GM19035 (cell line): ENCODE measurements at regions not wholly inside any gene's neighbourhood (a gene's known extent, or its start where the extent isn't known, plus 50 kb on each side); places are given as distances from the start of the nearest gene placed in this dataset.

Source experiments
- ATAC-seq: cut with Tn5 transposase; IDR thresholded peaks from one replicate; pipeline ENCODE4 v1.9.1; 2021; ENCODE audit not compliant: unreplicated experiment

DNA sequence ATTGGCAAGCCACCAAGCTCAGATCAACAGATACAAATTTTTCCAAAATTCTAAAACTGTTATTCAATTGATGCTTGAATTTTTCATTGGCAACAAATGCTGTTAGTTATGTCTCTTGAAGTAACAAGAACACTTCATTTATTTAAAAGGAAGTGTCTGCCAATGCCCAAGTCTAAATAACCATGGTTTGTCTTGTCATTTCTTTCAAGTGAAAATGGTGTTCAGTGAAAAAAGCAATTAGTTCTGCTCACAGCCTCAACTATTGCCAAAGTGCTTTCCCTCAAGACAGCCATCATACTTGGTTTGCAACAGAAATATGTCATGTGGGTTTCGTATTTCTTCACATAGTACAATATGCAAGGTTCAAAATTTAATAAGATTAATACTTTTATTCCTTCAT lies 312.6 kb upstream of the LMCD1 start:
- no peak for ATAC-seq

DNA sequence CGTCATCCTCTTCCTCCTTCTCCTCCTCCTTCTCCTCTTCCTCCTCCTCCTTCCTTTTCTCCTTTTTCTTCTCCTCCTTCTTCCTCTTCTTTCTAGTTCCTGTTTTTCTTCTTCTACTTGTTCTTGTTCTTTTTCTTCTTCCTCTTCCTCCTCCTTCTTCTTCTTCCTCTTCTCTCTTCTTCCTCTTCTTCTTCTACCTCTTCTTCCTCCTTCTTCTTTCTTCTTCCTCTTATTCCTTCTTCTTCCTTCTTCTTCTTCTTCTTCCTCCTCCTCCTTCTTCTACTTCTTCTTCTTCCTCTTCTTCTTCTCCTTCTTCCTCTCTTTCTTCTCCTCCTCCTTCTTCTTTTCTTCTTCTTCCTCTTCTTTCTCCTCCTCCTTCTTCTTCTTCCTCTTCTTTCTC lies 310.2 kb upstream of the LMCD1 start:
- ATAC-seq: no peak

DNA sequence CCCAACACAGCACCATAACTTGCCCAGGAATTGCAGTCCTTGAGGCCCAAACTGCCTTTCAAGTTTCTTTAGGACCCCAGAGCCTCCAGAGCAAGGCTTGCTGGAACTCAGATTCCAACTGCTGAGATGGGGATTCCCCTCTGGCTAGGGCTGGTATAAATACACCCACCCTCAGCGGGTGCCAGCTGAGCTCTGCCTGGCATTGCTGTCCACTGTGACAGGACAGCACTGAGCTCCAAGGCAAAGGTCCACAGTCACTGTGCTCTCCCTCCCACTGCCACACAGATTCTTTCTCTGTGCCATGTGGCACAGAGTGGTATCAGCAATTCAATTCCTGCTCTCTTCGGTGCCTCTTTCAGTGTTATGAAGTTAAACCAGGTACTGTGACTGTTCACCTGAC lies 304.2 kb upstream of the LMCD1 start:
- ATAC-seq: no peak

DNA sequence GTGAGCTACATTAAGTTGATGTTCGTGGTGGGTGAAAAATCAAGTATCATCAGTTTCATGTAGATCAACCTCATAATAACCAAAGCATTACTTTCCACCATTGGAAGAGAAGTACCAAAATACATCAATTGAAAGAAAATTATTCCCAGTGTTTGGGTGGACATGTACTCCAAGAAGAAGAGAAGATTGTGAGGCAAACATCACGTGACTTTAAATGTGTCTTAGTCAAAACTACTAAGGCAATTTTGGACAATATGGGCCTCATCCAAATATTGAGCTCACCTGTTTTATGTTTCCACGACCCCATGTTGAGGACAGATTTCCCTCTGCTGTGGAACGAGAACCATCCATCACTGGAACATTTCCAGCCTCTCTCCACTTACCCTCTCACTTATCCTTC lies 303.0 kb upstream of the LMCD1 start:
- ATAC-seq: no peak

DNA sequence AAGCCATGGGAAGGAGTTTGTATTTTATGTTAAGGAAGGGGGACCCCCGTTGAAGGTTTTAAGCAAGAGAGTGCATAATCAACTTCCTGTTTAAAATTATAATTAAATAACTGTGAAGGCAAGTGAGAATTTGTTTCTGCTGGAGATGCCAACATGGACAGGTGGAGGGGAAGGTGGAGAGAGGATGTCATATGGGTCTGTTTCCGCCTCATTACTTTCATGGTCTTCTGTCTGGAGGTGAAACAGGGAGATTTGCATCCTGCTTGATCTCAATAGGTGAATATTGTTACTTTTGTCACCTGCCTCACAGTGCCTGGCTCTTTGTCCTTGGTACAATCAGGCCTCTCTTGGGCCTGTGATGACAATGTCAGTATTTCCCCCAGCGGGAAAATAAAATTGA lies 300.6 kb upstream of the LMCD1 start:
- no peak for ATAC-seq

DNA sequence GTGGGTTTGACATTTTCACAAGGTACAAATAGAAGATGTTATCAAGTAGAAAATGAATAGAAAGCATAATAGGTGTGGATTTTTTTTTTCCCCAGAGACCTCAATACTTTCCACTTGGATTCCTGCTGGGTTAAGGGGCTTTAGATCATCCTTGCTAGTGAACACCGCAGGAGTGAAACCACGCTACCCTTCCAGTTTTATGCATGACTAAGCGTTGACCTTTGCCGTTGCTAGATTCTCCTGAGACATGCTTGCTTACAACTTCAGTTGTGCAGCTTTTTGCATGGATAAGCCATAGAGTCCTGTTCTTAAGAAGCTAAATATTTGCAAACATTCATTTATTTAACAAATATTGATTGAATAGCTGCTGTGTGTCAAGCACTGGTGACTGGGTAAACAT lies 299.7 kb upstream of the LMCD1 start:
- no peak for ATAC-seq

DNA sequence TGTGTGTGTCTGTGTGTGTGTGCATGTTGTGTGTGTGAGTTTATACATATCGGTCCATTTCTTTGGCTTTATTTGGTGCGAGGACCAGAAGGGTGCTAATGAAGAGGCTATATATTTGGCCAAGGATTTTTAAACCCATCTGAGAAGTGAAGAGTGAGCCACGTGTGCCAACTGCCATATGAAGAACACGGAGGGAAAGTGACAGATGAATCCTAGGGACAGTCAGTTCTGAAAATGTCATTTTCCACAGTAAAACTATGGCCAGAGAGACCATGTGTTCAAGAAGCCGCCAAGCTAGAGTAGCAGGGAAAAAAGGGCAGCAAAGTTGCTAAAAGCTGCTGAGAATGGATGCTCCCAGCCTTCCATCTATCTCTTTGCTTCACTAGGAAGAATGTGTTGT lies 297.3 kb upstream of the LMCD1 start:
- no peak for ATAC-seq

DNA sequence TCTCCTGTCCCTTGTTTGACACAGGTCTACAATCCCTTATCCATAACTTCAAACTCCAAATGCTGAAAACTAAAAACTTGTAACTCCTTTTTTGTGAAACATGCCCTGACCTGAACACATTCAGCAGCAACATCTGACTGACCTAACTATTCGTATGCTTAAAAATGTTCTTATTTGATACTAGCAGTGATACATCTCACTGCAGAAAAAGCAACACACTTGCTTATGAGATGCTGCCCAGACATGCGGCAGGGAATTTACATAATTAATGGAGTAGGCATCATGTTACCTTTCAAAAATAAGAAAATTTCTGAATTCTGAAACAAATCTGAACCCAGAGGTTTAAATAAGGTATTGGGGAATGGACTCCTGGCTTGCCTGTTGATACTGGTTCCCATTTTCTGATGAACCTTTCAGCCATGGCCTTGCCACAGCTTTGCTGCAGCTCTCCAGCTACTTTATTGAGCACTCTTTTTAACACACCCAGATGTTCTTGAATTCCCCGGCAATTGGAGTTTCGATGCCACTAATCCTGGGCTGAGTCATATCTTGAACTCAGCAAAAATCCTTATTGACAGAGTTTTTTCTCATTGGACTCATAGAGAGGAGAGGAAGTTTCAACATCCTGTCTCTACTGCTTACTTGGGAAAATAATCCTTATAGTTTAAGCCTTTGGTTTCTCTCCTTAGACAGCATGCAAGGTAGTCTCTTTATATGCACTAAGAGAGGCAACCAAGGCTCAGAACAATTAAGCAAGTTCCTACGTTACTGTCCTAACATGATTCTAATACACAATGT lies 296.6 kb upstream of the LMCD1 start:
- ATAC-seq: no peak

DNA sequence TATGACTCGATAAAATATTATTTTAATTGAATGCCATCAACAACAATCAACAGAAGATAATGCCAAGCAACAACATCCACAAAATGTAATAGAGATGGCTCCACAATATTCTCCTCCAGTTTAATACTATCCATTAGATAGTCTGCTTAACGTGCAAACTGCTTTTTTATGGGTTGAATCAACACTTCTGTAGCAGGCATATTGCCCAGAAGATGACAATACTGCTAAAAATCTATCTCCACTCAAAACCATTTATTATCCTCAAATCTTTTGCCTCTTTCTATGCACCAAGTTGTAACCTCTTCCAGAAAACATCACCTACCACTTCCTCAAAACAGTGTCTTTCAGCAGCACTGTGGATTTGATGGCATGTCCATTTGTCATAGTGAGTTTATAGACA lies 295.7 kb upstream of the LMCD1 start:
- ATAC-seq: no peak

DNA sequence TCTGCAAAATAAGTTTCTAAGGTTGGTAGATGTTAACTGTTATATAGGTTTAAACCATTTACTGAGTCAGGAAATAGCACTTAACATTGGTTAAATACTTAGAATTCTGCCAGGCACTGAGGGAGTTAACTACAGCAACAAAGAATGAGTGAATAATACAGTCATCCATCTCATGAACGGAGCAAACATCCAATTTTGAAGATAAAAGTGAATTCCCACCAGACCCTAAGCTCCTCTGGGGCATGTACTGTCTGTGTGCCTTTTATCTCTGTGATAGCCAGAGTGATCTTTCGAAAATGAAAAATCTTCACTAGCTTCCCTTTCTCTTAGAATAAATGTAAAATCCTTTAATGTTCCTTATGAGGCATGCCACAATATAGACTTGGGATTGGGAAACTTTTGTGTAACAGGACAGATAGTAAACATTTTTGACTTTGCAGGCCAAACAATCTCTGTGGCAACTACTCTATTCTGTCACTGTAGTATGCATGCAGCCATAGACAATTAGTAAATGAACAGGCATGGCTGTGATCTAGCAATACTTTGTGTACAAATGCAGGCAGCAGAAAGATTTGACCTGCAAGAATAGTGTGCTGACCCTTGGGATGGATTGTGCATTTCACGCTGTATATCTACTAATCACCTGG lies 294.5 kb upstream of the LMCD1 start:
- ATAC-seq: no peak

DNA sequence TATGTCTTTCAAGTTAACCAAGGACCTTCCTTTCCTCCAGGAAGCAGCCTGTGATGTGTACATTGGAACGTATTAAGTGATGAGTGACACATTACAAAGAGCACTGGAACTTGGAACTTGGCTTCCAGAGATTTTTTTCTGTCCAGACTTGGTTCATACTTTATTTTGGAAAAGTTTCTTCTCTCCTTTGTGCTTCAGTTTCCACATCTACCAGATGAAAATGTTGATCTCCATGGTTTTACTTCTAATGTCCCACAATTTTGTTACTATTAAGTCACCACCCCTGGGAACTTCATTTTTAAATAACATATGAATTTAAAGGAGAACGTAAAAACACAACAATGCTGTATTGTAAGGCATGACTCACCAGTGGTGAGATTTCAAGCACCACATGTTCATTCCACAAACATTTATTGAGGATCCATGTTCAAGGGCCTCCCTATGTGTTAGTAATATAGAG lies 290.7 kb upstream of the LMCD1 start:
- ATAC-seq: no peak

DNA sequence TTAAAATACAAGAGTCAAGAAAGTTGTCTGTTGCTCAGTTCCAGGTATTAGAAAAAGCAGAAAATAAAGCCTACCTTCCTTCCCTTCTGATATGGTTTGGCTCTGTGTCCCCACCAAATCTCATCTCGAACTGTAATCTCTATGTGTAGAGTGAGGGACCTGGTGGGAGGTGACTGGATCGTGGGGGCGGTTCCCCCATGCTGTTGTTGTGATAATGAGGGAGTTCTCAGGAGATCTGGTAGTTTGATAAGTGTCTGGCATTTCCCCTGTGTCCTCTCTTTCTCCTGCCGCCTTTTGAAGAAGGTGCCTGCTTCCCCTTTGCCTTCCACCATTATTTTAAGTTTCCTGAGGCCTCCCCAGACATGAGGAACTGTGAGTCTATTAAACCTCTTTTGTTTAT lies 288.8 kb upstream of the LMCD1 start:
- ATAC-seq: no peak

DNA sequence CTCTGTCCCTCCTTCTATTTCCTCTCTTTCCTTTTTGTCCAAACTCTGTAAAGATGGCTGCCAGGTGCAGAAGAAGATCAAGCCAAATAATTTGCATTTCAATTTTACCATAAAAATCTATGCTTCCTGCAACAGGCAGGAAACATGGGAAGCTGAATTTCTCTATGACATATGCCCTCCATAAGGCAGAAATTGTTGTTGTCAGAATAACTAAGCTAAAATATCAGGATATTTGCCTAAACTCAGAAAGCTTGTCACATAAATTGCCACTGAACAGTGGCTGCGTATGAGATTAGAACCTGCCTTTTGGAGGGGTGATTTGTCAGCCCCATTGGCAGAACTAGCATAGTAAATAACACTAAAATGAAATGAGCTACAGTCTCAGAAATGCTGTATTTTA lies 288.3 kb upstream of the LMCD1 start:
- ATAC-seq: no peak

DNA sequence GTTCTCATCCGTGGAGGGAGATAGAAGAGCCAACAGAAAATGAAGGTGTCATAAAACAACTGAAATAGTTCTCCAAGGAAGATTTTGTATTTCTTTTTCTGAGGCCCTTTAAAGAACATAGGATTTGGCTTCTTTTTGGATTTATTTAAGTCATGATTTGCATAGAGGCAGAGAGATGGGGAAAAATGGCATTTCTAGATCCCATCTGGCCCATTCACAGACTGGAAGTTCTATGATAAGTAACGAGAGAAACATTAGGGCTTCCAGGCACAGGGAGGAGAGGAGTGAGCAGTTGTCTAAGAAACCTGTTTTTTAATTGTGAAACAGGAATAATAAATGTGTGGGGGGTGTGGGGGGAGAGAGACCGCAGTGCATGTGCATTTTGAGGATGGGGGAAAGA lies 285.8 kb upstream of the LMCD1 start:
- ATAC-seq: no peak

DNA sequence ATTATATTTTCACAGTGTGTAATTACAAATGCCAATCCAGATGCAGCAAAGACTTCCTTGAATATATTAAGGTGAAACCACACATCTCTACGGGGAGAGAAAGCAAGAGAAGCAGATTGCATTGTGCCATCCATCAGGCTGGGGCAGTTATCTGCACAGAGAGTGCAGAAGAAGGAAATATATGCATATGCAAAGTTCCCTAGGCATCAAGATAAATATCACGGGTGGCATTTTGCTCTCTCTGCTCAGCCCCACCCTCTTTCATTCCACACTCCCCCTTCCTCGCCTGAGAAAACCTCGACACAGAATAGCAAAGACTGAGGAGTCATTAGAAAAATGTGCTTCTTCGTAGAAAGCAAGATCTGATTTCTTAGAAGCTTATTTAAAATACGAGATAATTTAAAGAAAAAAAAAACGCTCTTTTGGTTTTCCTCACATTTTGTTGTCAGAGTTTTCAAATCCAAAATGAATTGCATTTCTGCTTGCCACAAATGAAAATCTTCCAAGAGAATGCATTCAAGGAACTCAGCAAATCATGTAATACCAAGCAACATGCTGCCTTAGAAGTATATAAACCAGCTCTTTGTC lies 283.2 kb upstream of the LMCD1 start:
- no peak for ATAC-seq

DNA sequence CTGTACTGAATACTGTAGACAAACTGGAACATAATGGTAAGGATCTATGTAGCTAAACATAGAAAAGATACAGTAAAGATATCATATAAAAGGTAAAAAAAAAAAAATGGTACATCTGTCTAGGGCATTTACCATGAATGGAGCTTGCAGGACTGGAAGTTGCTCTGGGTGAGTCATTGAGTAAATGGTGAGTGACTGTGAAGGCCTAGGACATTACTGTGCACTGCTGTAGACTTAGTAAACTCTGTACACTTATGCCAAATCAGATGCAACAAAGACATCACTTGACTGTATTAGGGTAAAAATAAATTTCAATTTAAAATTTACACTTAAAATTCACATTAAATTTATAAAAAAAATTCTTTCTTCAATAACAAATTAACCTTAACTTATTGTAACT lies 281.3 kb upstream of the LMCD1 start:
- ATAC-seq: no peak

DNA sequence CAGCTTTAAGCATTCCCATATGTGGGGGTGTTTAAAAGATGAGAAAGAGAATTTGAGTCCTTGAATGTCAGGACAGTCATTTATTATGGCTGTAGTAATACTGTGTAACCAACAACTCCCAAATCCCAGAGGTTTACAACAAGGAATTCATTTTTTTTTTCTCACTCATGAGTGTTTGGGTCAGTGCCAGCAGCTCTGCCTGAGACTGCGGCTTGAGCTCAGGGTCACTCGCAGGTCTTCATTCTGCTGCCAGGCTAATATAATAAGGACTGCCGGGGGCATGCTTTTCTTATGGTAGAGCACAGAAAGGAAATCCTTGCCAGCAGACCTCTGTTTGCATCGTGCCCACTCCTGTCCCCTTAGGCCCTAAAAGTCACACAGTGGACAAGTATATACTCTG lies 277.9 kb upstream of the LMCD1 start:
- no peak for ATAC-seq

DNA sequence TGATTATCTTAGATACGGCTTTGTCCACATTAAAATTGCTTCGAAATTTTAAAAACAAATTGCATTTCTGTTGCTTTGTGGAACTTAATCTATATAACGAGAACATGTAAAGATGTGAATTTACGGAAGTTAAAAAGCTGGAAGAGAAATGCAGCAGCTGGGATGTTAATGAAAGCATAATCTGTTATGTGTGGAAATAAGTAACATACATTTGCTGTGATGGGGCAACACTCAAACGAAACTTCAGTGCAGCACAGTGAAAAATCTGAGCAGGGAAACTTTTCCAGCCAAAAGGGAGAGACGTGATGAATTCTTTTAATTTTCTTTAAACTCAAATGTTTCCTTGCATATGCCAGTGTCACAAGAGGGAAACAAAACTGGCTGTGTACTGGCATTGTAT lies 276.7 kb upstream of the LMCD1 start:
- no peak for ATAC-seq

DNA sequence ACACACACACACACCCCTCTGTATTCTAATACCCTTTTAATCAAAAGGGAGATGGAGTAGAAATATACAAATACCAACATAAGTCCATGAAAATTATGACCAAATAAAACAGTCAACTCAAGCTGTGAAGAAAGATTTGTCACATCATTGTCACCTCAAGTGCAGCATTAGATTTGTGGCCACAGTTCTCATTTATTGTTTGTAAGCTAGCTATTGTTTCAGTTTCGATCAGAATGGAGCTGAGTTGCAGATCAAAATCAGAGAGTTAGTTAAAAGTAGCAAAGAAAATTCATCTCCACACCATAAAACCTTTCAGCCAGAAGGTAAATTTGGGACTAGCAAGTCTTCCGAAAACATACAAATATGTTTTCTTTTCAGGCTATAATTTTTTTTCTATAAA lies 267.7 kb upstream of the LMCD1 start:
- no peak for ATAC-seq

DNA sequence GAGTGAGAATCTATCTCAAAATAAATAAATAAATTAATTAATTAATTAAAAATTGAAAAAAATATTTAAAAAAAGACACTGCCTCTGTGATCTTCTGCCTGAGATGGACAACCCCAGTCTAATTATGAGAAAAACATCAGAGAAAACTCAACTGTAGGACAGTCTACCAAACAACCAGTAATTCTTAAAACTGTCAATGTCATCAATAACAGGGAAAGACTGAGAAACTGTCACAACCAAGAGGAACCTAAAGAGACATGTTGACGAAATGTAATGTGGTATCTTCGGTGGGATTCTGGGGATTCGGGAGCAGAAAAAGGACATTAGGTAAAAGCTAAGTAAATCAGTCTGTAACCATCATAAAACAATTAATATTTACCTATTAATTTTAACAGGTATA lies 265.4 kb upstream of the LMCD1 start:
- ATAC-seq: no peak

DNA sequence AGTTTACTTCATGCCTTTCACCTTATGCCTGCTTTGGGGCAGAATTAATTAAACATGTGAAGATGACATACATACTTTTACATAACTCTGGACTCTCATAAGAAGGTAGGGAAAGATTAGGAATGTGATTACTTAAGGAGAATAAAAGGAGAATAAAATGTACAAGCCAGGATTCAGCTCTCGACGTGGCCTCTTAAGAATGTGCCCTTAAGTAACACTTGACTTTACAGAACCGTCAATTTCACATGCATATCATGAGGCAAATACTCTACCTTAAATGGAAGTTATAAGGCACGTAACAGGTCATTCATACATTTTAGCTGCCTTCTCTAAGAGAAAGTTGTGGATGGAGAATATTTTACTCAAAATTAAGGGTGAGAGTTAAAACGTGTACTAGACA lies 263.7 kb upstream of the LMCD1 start:
- no peak for ATAC-seq

DNA sequence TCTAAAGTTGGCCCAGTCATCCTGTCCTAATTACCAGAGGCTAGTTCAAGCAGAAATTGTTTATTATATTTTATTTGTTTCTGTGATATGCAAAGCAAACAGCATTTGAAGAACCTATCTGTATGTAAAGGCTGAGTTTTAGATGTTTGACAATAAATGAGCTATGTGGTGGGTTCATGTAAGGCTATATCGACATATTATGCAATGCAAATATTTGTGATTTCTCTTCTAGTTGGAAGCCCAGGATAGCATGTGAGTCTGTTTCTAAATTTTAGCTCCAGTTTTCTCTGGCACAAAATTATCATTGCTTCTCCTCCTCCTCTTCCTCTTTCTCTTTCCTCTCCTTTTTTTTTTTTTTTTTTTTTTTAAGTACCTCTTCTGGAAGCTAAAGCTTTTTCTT lies 263.2 kb upstream of the LMCD1 start:
- no peak for ATAC-seq
